PC-9 (cell line): ENCODE measurements at regions not wholly inside any gene's neighbourhood (a gene's known extent, or its start where the extent isn't known, plus 50 kb on each side); places are given as distances from the start of the nearest gene placed in this dataset.

Source experiments
- BruUV-seq: library from RNA; stranded (reverse); fragments of 400-500 nt; replicated peaks from 2 replicates; lab custom pipeline; 2021; lab: Mats Ljungman, UMichigan
- CTCF ChIA-PET: fragments of 300-600 bp; sonication (Branson Sonifier 250); formaldehyde crosslinking; loops from one replicate; lab custom pipeline; 2022; ENCODE audit warnings: antibody characterized with exemption; lab: Charles Lee
- POLR2A ChIA-PET: fragments of 300-600 bp; sonication (Branson Sonifier 250); formaldehyde crosslinking; loops from one replicate; lab custom pipeline; 2022; ENCODE audit warnings: antibody characterized with exemption; ENCODE audit not compliant: unreplicated experiment; lab: Charles Lee
- DNase-seq, 2 experiments: peaks; one replicate each; pipeline versions ENCODE4 v3.0.0 to v3.0.0-alpha.2; 2015 to 2022; ENCODE audit warnings: mixed read lengths in 1 of 2
- H2AFZ ChIP-seq: fragments of 200-600 bp; sonication (generic); 2 replicates; pipeline ENCODE4 v1.8.1; 2017; ENCODE audit warnings: antibody characterized with exemption
- H3F3A ChIP-seq: fragments of 200-600 bp; sonication (generic); 2 replicates; pipeline ENCODE4 v1.8.1; 2017; ENCODE audit warnings: antibody characterized with exemption, mild to moderate bottlenecking, low read depth; ENCODE audit not compliant: insufficient read depth
- H3K27ac ChIP-seq: fragments of 200-600 bp; sonication (generic); 2 replicates; pipeline ENCODE4 v1.6.1; 2016; ENCODE audit warnings: mixed run types
- H3K27me3 ChIP-seq: fragments of 200-600 bp; sonication (generic); 2 replicates; pipeline ENCODE4 v1.6.1; 2016; ENCODE audit warnings: low read depth, mixed run types; ENCODE audit not compliant: insufficient read depth
- H3K36me3 ChIP-seq: fragments of 200-600 bp; sonication (generic); 2 replicates; pipeline ENCODE4 v1.6.1; 2016; ENCODE audit warnings: low read depth, mixed run types
- H3K4me1 ChIP-seq: fragments of 200-600 bp; sonication (generic); replicated peaks from 2 replicates; pipeline ENCODE4 v1.6.1; 2016; ENCODE audit warnings: mixed run types; ENCODE audit not compliant: insufficient read depth
- H3K4me2 ChIP-seq: fragments of 200-600 bp; sonication (generic); 2 replicates; pipeline ENCODE4 v1.6.1; 2017; ENCODE audit warnings: mixed run types
- H3K4me3 ChIP-seq: fragments of 200-600 bp; sonication (generic); 2 replicates; pipeline ENCODE4 v1.6.1; 2016; ENCODE audit warnings: mixed run types
- H3K79me2 ChIP-seq: fragments of 200-600 bp; sonication (generic); 2 replicates; pipeline ENCODE4 v1.6.1; 2017; ENCODE audit warnings: low read depth, mixed run types
- H3K9me2 ChIP-seq: fragments of 200-600 bp; sonication (generic); 2 replicates; pipeline ENCODE4 v1.8.1; 2017; ENCODE audit warnings: mild to moderate bottlenecking; ENCODE audit not compliant: insufficient read depth
- H3K9me3 ChIP-seq: fragments of 200-600 bp; sonication (generic); 2 replicates; pipeline ENCODE4 v1.8.1; 2016; ENCODE audit warnings: low read depth; ENCODE audit not compliant: insufficient read depth
- H4K20me1 ChIP-seq: fragments of 200-600 bp; sonication (generic); 2 replicates; pipeline ENCODE4 v1.8.1; 2017; ENCODE audit not compliant: insufficient read depth
- EZH2 ChIP-seq: fragments of 200-600 bp; sonication (generic); IDR thresholded peaks from 2 replicates; pipeline ENCODE4 v1.8.0; 2017; ENCODE audit warnings: antibody characterized with exemption, low read depth
- intact Hi-C: fragments of 100-400 bp; cut with micrococcal nuclease; formaldehyde crosslinking; loops from one replicate; pipeline ENCODE4 v1.10.0; 2022; ENCODE audit not compliant: unreplicated experiment
- TF ChIP-seq, protein P1 (sequence below): fragments of 200-600 bp; sonication (generic); conservative IDR thresholded peaks from 2 replicates; pipeline ENCODE4 v1.6.1; 2017; ENCODE audit warnings: mixed run types, antibody characterized with exemption, mild to moderate bottlenecking, moderate library complexity

DNA sequence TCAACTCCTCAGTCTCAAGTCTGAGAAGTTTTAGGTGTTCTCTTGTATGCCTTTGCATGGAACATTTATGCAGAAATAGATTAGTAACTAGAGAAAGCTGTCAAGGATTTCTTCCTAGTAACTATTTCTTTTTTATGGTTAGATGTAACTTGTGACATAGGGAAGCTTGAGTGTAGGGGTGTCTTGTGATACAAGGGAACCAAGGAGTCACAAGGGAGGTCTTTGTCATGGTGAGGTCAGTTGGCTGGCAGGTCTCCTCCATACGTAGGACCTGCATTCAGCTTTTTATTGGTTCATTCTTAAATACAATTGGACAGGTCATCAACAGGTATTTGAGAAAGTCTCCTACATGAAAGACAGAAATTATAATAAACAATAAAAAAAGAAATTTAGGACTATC lies 394.0 kb upstream of the CCDC196 start:
- Histone ChIP-seq H3K4me1 (no peaks in the 10 kb centered on the region), H3K4me3 (no peak overlapping the region), H2AFZ (no peak overlapping the region), H3K27ac (no peak overlapping the region), H3K4me2 (no peak overlapping the region), H3K9me3 (no peaks in the 10 kb centered on the region), H3K36me3 (no peaks in the 10 kb centered on the region), H3K79me2 (no peaks in the 10 kb centered on the region), H4K20me1 (no peaks in the 10 kb centered on the region), H3K27me3 (no peaks in the 10 kb centered on the region), H3K9me2 (no peaks in the 10 kb centered on the region), H3F3A (no peaks in the 10 kb centered on the region)
- intact Hi-C loops = no loop called here
- CTCF ChIA-PET = interaction anchor here (0.5 kb wide), 1 partner anchor 267 kb away, joined by 5 read pairs; no protein-coding TSS in a partner anchor
- BruUV-seq = no TSS peak
- TF ChIP-seq, protein P1, sequence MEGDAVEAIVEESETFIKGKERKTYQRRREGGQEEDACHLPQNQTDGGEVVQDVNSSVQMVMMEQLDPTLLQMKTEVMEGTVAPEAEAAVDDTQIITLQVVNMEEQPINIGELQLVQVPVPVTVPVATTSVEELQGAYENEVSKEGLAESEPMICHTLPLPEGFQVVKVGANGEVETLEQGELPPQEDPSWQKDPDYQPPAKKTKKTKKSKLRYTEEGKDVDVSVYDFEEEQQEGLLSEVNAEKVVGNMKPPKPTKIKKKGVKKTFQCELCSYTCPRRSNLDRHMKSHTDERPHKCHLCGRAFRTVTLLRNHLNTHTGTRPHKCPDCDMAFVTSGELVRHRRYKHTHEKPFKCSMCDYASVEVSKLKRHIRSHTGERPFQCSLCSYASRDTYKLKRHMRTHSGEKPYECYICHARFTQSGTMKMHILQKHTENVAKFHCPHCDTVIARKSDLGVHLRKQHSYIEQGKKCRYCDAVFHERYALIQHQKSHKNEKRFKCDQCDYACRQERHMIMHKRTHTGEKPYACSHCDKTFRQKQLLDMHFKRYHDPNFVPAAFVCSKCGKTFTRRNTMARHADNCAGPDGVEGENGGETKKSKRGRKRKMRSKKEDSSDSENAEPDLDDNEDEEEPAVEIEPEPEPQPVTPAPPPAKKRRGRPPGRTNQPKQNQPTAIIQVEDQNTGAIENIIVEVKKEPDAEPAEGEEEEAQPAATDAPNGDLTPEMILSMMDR = no peak
- POLR2A ChIA-PET = no interaction called here
- DNase-seq = no peak

DNA sequence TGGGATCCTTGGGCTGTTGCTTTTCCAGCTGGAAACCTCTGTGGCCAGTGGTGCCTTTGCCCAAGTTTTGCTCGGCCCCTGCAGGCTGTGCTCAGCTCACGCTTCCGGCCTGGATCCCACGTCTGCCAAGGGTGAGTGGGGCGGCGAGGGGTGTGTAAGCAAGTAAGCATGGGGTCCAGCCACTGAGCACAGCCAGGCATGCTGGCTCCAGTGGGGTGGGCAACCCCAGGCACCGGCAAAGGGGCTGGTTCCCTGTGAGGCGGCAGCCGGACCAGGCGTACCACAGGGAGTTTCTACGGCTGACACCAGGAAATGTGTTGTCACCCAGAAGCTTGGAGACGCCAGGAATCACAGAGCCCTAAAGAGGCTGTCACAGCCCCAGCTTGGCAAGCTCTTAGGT lies 393.4 kb upstream of the CCDC196 start:
- no TSS peak for BruUV-seq
- CTCF ChIA-PET = interaction anchor here (0.5 kb wide), 1 partner anchor 267 kb away, joined by 5 read pairs; no protein-coding TSS in a partner anchor
- no peak overlapping the region for H3K4me3 ChIP-seq

DNA sequence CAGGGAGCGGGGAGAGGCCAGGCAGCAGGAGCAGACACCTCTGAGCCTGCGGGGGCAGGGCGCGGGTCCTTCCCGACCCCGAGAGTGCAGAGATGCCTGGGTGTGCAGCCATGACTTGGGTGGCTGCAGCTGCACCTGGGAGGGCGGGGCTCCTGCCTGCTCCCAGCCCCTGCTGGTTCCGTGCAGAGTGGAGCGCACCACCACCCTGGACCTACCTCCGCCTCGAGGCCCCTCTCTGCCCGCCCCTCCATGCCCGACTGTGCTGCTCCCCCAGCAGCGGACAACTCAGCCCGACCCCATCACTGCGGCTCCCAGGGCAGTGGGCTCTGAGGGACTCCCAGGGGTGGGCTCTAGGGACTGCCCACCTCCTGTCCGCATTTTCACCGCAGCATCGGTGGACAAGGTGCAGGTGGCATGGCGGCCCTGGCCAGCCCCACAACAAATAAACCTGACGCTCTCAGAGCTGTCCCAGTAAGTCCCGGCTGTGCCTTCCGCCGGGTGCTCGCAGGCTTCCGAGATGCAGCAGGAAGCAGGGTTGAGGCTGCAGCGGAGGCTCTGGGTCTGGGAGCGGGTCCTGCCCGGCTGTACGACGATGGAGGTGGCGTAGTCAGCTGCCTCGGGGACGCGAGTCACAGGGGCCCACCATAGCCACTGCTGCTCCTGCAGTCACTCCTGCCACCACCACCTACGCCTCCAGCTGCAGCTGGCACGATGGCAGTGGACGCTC lies 392.0 kb upstream of the CCDC196 start:
- Histone ChIP-seq H3K4me1 (no peaks in the 10 kb centered on the region), H3K4me3 (no peak overlapping the region), H3K79me2 (no peaks in the 10 kb centered on the region), H4K20me1 (no peaks in the 10 kb centered on the region), H3K36me3 (no peaks in the 10 kb centered on the region), H3K9me3 (no peaks in the 10 kb centered on the region), H3K9me2 (no peaks in the 10 kb centered on the region), H2AFZ (no peak overlapping the region), H3K27me3 (0 out of 2 replicates have a peak, but pooled peaks cover 4% of the 10 kb centered on the region), H3K27ac (no peak overlapping the region), H3K4me2 (no peak overlapping the region), H3F3A (no peaks in the 10 kb centered on the region)
- DNase-seq = no peak
- ChIA-PET POLR2A (no interaction called here), CTCF (no interaction called here)
- no peak for TF ChIP-seq EZH2
- TF ChIP-seq, protein P1 = no peak
- intact Hi-C loops = no loop called here
- BruUV-seq = no TSS peak

More for the DNA sequence above, 393.4 kb upstream of the CCDC196 start:
- H3K36me3 ChIP-seq = no peaks in the 10 kb centered on the region
- no peak overlapping the region for H3K4me2 ChIP-seq
- H4K20me1 ChIP-seq = no peaks in the 10 kb centered on the region
- H3F3A ChIP-seq = no peaks in the 10 kb centered on the region
- no peaks in the 10 kb centered on the region for H3K9me2 ChIP-seq
- DNase-seq = no peak
- intact Hi-C loops = no loop called here
- no peaks in the 10 kb centered on the region for H3K27me3 ChIP-seq
- no peak overlapping the region for H3K27ac ChIP-seq
- no peaks in the 10 kb centered on the region for H3K79me2 ChIP-seq
- POLR2A ChIA-PET = no interaction called here
- no peak overlapping the region for H2AFZ ChIP-seq
- H3K9me3 ChIP-seq = no peaks in the 10 kb centered on the region
- no peaks in the 10 kb centered on the region for H3K4me1 ChIP-seq
- TF ChIP-seq, protein P1 = no peak
- no peak for TF ChIP-seq EZH2
